GM06990 (cell line): ENCODE measurements at regions not wholly inside any gene's neighbourhood (a gene's known extent, or its start where the extent isn't known, plus 50 kb on each side); places are given as distances from the start of the nearest gene placed in this dataset.

Experiments
- DNase-seq: peaks from one replicate; pipeline ENCODE4 v3.0.0-alpha.2; 2011; ENCODE audit not compliant: insufficient read length; ENCODE audit errors: extremely low read depth
- H3K27me3 ChIP-seq: replicated peaks from 2 replicates; pipeline ENCODE4 v1.6.0; 2011; ENCODE audit warnings: low read length; ENCODE audit not compliant: control insufficient read depth, insufficient read depth
- H3K36me3 ChIP-seq: 2 replicates; pipeline ENCODE4 v1.5.1; 2011; ENCODE audit warnings: low read length; ENCODE audit not compliant: control insufficient read depth, insufficient read depth
- H3K4me3 ChIP-seq: replicated peaks from 2 replicates; pipeline ENCODE4 v1.5.1; 2011; ENCODE audit warnings: low read depth, mild to moderate bottlenecking, control low read depth, low read length
- TF ChIP-seq, protein P1 (sequence below): IDR thresholded peaks from 2 replicates; pipeline ENCODE4 v1.5.1; 2011; ENCODE audit warnings: low read length, control low read depth, mild to moderate bottlenecking, inconsistent platforms; ENCODE audit not compliant: insufficient read depth, poor library complexity, severe bottlenecking

DNA sequence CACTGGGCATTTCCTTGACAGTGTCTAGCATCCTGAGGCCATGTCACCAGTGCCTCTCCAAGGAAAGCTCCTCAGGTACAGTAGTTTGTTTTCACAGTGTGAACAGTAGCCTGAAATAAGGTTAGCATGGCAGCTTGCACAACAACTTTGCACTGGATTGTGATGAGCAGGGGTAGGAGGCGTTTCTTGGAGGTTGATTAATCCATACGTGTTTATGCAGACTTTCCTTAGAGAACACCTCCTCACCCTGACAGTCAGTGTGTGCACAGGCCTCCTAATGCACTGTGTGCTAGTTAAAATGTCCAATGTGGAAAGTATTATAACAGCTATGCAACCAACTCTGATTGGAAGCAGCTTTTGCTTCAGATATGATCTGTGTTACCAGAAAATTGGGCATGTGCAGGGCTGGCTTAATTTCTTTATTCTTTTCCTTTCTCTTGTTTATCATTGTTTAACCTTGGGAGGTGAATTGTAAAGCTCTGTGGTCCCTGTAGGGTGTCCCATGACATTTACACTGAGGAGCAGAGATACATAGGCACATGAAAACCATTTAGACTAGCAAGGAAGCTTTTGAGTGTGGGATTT lies 77.2 kb upstream of the LDAH start:
- H3K4me3 ChIP-seq, result no peak overlapping the region
- H3K27me3 ChIP-seq, result no peaks in the 10 kb centered on the region
- no peak for DNase-seq
- TF ChIP-seq, protein P1, sequence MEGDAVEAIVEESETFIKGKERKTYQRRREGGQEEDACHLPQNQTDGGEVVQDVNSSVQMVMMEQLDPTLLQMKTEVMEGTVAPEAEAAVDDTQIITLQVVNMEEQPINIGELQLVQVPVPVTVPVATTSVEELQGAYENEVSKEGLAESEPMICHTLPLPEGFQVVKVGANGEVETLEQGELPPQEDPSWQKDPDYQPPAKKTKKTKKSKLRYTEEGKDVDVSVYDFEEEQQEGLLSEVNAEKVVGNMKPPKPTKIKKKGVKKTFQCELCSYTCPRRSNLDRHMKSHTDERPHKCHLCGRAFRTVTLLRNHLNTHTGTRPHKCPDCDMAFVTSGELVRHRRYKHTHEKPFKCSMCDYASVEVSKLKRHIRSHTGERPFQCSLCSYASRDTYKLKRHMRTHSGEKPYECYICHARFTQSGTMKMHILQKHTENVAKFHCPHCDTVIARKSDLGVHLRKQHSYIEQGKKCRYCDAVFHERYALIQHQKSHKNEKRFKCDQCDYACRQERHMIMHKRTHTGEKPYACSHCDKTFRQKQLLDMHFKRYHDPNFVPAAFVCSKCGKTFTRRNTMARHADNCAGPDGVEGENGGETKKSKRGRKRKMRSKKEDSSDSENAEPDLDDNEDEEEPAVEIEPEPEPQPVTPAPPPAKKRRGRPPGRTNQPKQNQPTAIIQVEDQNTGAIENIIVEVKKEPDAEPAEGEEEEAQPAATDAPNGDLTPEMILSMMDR, result no peak
- no peaks in the 10 kb centered on the region for H3K36me3 ChIP-seq

DNA sequence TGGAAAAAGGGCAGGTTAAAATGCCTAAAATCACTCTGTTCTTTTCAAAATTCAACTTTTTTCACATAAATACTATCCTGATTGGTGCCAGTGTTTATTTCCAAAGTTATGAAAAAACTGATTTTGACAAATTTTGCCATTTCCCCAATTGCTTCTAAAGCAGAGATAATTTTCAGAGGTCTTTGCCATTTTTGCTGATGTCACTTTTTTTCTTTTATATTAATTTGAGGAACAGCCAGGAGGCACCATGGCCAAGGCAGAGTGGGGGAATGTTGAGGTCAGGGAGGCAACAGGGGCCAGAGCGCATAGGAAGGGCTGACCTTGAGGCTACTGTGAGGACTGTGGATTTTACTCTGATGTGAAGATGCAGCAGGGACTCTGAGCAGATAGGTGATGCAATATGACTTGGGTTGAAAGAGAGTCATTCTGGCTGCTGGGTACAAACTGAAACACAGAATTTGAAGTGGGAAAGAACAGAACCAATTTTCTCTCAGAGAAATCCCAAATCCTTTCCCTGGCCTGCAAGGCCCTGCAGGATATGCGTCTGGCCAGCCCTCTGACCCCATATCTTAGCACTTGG lies 75.1 kb upstream of the LDAH start:
- TF ChIP-seq, protein P1, result no peak
- no peak for DNase-seq
- H3K27me3 ChIP-seq, result no peaks in the 10 kb centered on the region
- H3K36me3 ChIP-seq, result no peaks in the 10 kb centered on the region
- H3K4me3 ChIP-seq, result no peak overlapping the region

DNA sequence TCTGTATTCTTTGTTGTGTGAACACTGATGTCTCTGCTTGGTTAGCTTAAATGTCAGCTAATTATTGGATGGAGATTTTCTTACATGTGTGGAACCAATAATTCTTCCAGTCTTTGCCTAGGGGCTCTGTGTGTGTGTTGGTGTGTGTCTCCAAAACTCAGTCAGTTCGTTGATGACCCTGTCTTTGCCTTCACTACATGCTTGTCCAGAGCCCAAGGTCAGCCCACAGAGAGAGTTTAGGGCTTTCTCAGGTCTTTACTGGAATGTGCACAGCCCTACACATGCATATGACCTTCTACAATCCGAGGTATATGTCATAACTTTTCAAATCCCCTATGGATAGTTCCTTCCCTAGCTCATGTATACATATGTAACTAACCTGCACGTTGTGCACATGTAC lies 74.1 kb upstream of the LDAH start:
- Histone ChIP-seq H3K36me3 (no peaks in the 10 kb centered on the region), H3K4me3 (no peak overlapping the region), H3K27me3 (no peaks in the 10 kb centered on the region)
- DNase-seq, result no peak
- TF ChIP-seq, protein P1, result no peak

DNA sequence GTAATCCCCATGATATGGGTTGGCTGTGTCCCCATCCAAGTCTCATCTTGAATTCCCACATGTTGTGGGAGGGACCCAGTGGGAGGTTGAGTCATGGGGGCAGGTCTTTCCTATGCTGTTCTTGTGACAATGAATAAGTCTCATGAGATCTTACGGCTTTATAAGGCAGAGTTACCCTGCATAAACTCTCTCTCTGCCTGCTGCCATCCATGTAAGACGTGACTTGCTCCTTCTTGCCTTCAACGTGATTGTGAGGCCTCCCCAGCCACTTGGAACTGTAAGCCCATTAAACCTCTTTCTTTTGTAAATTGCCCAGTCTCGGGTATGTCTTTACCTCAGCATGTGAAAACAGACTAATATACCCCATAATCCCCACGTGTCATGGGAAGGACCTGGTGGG lies 61.9 kb upstream of the LDAH start:
- H3K27me3 ChIP-seq, result no peaks in the 10 kb centered on the region
- TF ChIP-seq, protein P1, result no peak
- no peaks in the 10 kb centered on the region for H3K36me3 ChIP-seq

DNA sequence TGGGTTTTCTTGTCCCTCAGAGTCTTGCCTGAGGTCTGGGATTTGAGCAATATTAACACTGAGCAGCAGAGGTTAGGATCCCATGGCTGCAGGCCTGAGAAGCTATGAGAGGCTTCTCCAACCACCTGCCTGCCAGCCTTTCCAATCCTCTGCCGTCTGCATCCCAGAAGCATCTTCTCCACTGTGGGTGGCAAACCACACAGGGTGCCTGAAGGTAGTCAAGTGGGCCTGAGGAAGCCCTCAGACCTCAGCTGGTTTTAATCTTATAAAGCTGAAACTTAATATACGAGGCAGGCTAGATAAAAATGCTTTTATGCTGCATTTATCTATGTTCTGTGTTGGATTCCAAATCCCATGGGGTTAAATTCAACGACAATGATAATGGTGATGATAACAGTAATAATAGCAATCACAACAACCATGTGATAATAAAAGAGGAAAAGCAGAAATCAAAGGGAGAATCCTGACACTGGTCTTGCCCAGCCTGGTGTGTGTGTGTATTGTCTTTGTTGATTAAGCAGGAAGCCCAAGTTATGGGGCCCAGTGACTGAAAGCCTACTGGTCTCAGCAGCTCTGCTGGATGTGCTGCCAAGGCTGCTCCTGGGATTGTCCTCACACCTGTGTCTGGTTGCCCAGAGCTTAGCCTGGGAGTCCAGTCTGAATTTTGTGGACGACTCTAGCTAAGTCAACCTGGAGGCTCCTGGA lies 59.7 kb upstream of the LDAH start:
- no peak overlapping the region for H3K4me3 ChIP-seq
- no peaks in the 10 kb centered on the region for H3K27me3 ChIP-seq
- no peaks in the 10 kb centered on the region for H3K36me3 ChIP-seq
- no peak for DNase-seq
- TF ChIP-seq, protein P1, result no peak

More for the DNA sequence above, 61.9 kb upstream of the LDAH start:
- DNase-seq, result no peak
- no peak overlapping the region for H3K4me3 ChIP-seq
